Esophagus squamous epithelium (tissue), 4 donors: ENCODE measurements at regions not wholly inside any gene's neighbourhood (a gene's known extent, or its start where the extent isn't known, plus 50 kb on each side); places are given as distances from the start of the nearest gene placed in this dataset.

Experiments used
- CTCF ChIP-seq, 6 experiments: fragments of 450-650 bp in 4 of 6; fragments of 200-600 bp in 2 of 6; sonication (generic) in 2 of 6; IDR thresholded peaks; one replicate each; pipeline ENCODE4 v1.5.1; 2016 to 2019; ENCODE audit warnings: antibody characterized with exemption in 6 of 6, mild to moderate bottlenecking in 4 of 6, moderate library complexity in 4 of 6
- POLR2A ChIP-seq, 4 donors: fragments of 450-650 bp; IDR thresholded peaks; one replicate each; pipeline ENCODE4 v1.6.1; 2017; ENCODE audit warnings: antibody characterized with exemption in 4 of 4, mild to moderate bottlenecking in 4 of 4, moderate library complexity in 3 of 4

GRCh38 chr20:24341781-24342180 is 127.6 kb upstream of the SYNDIG1 start:
- TF ChIP-seq POLR2A (IDR thresholded peaks at IDR 0.05) (no peak), CTCF (IDR thresholded peaks at IDR 0.05) (no peak)
